ENCODE measurements at regions not wholly inside any gene's neighbourhood (a gene's known extent, or its start where the extent isn't known, plus 50 kb on each side); places are given as distances from the start of the nearest gene placed in this dataset.

GRCh38 chr16:86112178-86112577 lies 213.2 kb downstream of the IRF8 start:
- H3K27ac ChIP-seq (ENCODE audit: low read depth, low read length): no peak overlapping the region
- no peaks in the 10 kb centered on the region for H3K36me3 ChIP-seq (ENCODE audit: insufficient read depth, low read length)
- H3K4me1 ChIP-seq (ENCODE audit: insufficient read depth, low read length): no peaks in the 10 kb centered on the region
- no peaks in the 10 kb centered on the region for H3K9me3 ChIP-seq (ENCODE audit: low read depth, low read length)
- TF ChIP-seq CTCF (IDR thresholded peaks at IDR 0.05; ENCODE audit: extremely low read depth, low read depth, low read length): no peak
- H3K4me2 ChIP-seq (ENCODE audit: insufficient read depth, low read length): no peak overlapping the region
- H3K27me3 ChIP-seq (ENCODE audit: insufficient read depth, low read length): no peaks in the 10 kb centered on the region
- H2AFZ ChIP-seq (ENCODE audit: low read length): no peak overlapping the region
- H4K20me1 ChIP-seq (ENCODE audit: insufficient read depth, low read length): no peaks in the 10 kb centered on the region
- no peak overlapping the region for H3K4me3 ChIP-seq (ENCODE audit: insufficient read depth, low read length)
- no peak for DNase-seq (ENCODE audit: insufficient read length, low spot score, missing footprints)
- no peaks in the 10 kb centered on the region for H3K79me2 ChIP-seq (ENCODE audit: insufficient read depth, low read length)

- no peak overlapping the region for H3K4me3 ChIP-seq (ENCODE audit: insufficient read depth, low read length)
- H3K27ac ChIP-seq (ENCODE audit: low read depth, low read length): no peak overlapping the region
- H3K4me2 ChIP-seq (ENCODE audit: insufficient read depth, low read length): no peak overlapping the region
- H3K79me2 ChIP-seq (ENCODE audit: insufficient read depth, low read length): no peaks in the 10 kb centered on the region
- no peaks in the 10 kb centered on the region for H3K4me1 ChIP-seq (ENCODE audit: insufficient read depth, low read length)
- H3K9me3 ChIP-seq (ENCODE audit: low read depth, low read length): no peaks in the 10 kb centered on the region
- H3K27me3 ChIP-seq (ENCODE audit: insufficient read depth, low read length): peaks cover 15% of the 10 kb centered on the region
- no peaks in the 10 kb centered on the region for H4K20me1 ChIP-seq (ENCODE audit: insufficient read depth, low read length)
- DNase-seq (ENCODE audit: insufficient read length, low spot score, missing footprints): no peak
- no peak for TF ChIP-seq CTCF (IDR thresholded peaks at IDR 0.05; ENCODE audit: extremely low read depth, low read depth, low read length)
- no peak overlapping the region for H2AFZ ChIP-seq (ENCODE audit: low read length)
- H3K36me3 ChIP-seq (ENCODE audit: insufficient read depth, low read length): no peaks in the 10 kb centered on the region
Observed at GRCh38 chr16:86117235-86117634, 218.3 kb downstream of the IRF8 start.

GRCh38 chr16:86117756-86118155 lies 218.8 kb downstream of the IRF8 start:
- Histone ChIP-seq H3K4me1 (ENCODE audit: insufficient read depth, low read length) (no peaks in the 10 kb centered on the region), H3K79me2 (ENCODE audit: insufficient read depth, low read length) (no peaks in the 10 kb centered on the region), H3K4me3 (ENCODE audit: insufficient read depth, low read length) (no peak overlapping the region), H3K27me3 (ENCODE audit: insufficient read depth, low read length) (peaks cover 15% of the 10 kb centered on the region), H4K20me1 (ENCODE audit: insufficient read depth, low read length) (no peaks in the 10 kb centered on the region), H2AFZ (ENCODE audit: low read length) (no peak overlapping the region), H3K27ac (ENCODE audit: low read depth, low read length) (no peak overlapping the region), H3K36me3 (ENCODE audit: insufficient read depth, low read length) (no peaks in the 10 kb centered on the region), H3K4me2 (ENCODE audit: insufficient read depth, low read length) (no peak overlapping the region), H3K9me3 (ENCODE audit: low read depth, low read length) (no peaks in the 10 kb centered on the region)
- DNase-seq (ENCODE audit: insufficient read length, low spot score, missing footprints): peak; percentile 74
- no peak for TF ChIP-seq CTCF (IDR thresholded peaks at IDR 0.05; ENCODE audit: extremely low read depth, low read depth, low read length)

GRCh38 chr16:86118467-86119307 lies 219.7 kb downstream of the IRF8 start:
- Histone ChIP-seq H2AFZ (ENCODE audit: low read length) (no peak overlapping the region), H4K20me1 (ENCODE audit: insufficient read depth, low read length) (no peaks in the 10 kb centered on the region), H3K79me2 (ENCODE audit: insufficient read depth, low read length) (no peaks in the 10 kb centered on the region), H3K4me1 (ENCODE audit: insufficient read depth, low read length) (no peaks in the 10 kb centered on the region), H3K27me3 (ENCODE audit: insufficient read depth, low read length) (peaks cover 15% of the 10 kb centered on the region), H3K27ac (ENCODE audit: low read depth, low read length) (no peak overlapping the region), H3K36me3 (ENCODE audit: insufficient read depth, low read length) (no peaks in the 10 kb centered on the region), H3K4me3 (ENCODE audit: insufficient read depth, low read length) (no peak overlapping the region), H3K4me2 (ENCODE audit: insufficient read depth, low read length) (no peak overlapping the region), H3K9me3 (ENCODE audit: low read depth, low read length) (no peaks in the 10 kb centered on the region)
- no peak for TF ChIP-seq CTCF (IDR thresholded peaks at IDR 0.05; ENCODE audit: extremely low read depth, low read depth, low read length)
- DNase-seq (ENCODE audit: insufficient read length, low spot score, missing footprints): no peak
